Lung (tissue), 11 donors: ENCODE measurements at regions not wholly inside any gene's neighbourhood (a gene's known extent, or its start where the extent isn't known, plus 50 kb on each side); places are given as distances from the start of the nearest gene placed in this dataset.

Experiments used
- ATAC-seq: fragments of 200-7000 bp; cut with Tn5 transposase; one replicate; pipeline ENCODE4 v1.9.1; 2020; ENCODE audit warnings: moderate number of reproducible peaks; ENCODE audit not compliant: insufficient read depth, low FRiP score
- DNase-seq, 3 donors: peaks; one replicate each; pipeline ENCODE4 v3.0.0-alpha.2; 2013 to 2017
- H3K27ac ChIP-seq, 2 donors: one replicate each; pipeline ENCODE4 v1.5.1; 2013; ENCODE audit warnings: mild to moderate bottlenecking in 2 of 2, moderate library complexity in 2 of 2, control low read depth in 1 of 2, inconsistent platforms in 1 of 2, low read depth in 1 of 2, low read length in 1 of 2
- H3K27me3 ChIP-seq, 3 donors: one replicate each; pipeline ENCODE4 v1.5.1; 2013; ENCODE audit warnings: low read length in 2 of 3; ENCODE audit not compliant: control insufficient read depth in 3 of 3, insufficient read depth in 3 of 3
- H3K36me3 ChIP-seq, 4 donors: one replicate each; pipeline ENCODE4 v1.5.1; 2013; ENCODE audit warnings: low read length in 4 of 4, mild to moderate bottlenecking in 1 of 4, moderate library complexity in 1 of 4; ENCODE audit not compliant: control insufficient read depth in 4 of 4, insufficient read depth in 4 of 4
- H3K4me1 ChIP-seq, 5 donors: one replicate each; pipeline ENCODE4 v1.5.1; 2013; ENCODE audit warnings: low read length in 5 of 5, mild to moderate bottlenecking in 2 of 5, moderate library complexity in 1 of 5; ENCODE audit not compliant: control insufficient read depth in 5 of 5, insufficient read depth in 5 of 5
- H3K4me3 ChIP-seq: one replicate; pipeline ENCODE4 v1.5.1; 2013; ENCODE audit warnings: mild to moderate bottlenecking, control low read depth, moderate library complexity
- H3K9ac ChIP-seq, 2 donors: one replicate each; pipeline ENCODE4 v1.5.1; 2013; ENCODE audit warnings: low read length in 2 of 2, control low read depth in 1 of 2; ENCODE audit not compliant: insufficient read depth in 1 of 2
- H3K9me3 ChIP-seq, 4 donors: one replicate each; pipeline ENCODE4 v1.5.1; 2013; ENCODE audit warnings: low read length in 3 of 4, mild to moderate bottlenecking in 1 of 4, moderate library complexity in 1 of 4; ENCODE audit not compliant: control insufficient read depth in 4 of 4, insufficient read depth in 3 of 4
- CTCF ChIP-seq: IDR thresholded peaks from 2 replicates; pipeline ENCODE4 v1.5.1; 2012; ENCODE audit warnings: mild to moderate bottlenecking; ENCODE audit errors: control extremely low read depth, extremely low read depth
- WGBS, 2 donors: extraction: QIAGEN DNeasy Blood & Tissue Kit; methylation state at CpG; one replicate each; pipeline ENCODE4 v1.1.7; 2013; 5-methylcytosine and 5-hydroxymethylcytosine counted together
- donor health status: control.
- donor health status: control.
- donor health status: Bipolar disorder and iron deficiency.
- donor health status: healthy.
- donor health status: DM: yes; HTN: yes; CAD: no.

GRCh38 chr17:79530361-79531105, 80.3 kb downstream of the RBFOX3 start:
- 86 to 90% methylated on average over 32 of the region's 32 CpGs for WGBS, 2 donors
- H3K4me3 ChIP-seq: no peak overlapping the region
- H3K27me3 ChIP-seq: peaks cover 0 to 4% (median 0%) of the 10 kb centered on the region in 3 donors
- peaks cover 0 to 5% (median 0%) of the 10 kb centered on the region in 4 donors for H3K9me3 ChIP-seq
- H3K9ac ChIP-seq: no peak overlapping the region
- no peak overlapping the region for H3K27ac ChIP-seq
- no peaks in the 10 kb centered on the region for H3K36me3 ChIP-seq
- DNase-seq (no peak), ATAC-seq (no peak)
- no peaks in the 10 kb centered on the region for H3K4me1 ChIP-seq
- TF ChIP-seq CTCF: no peak

- WGBS, 2 donors: 63 to 66% methylated on average over 10 to 11 of the region's 11 CpGs
- ATAC-seq: no peak
- Histone ChIP-seq H3K9ac (no peak overlapping the region), H3K4me3 (no peak overlapping the region), H3K27ac (no peak overlapping the region), H3K36me3 (no peaks in the 10 kb centered on the region), H3K4me1 (peaks cover 0 to 3% (median 0%) of the 10 kb centered on the region in 5 donors), H3K27me3 (peaks cover 0 to 4% (median 0%) of the 10 kb centered on the region in 3 donors), H3K9me3 (peaks cover 0 to 5% (median 0%) of the 10 kb centered on the region in 4 donors)
- no peak for DNase-seq
- no peak for TF ChIP-seq CTCF
Observed at GRCh38 chr17:79529661-79530081, 81.2 kb downstream of the RBFOX3 start.

- TF ChIP-seq CTCF: no peak
- 77 to 82% methylated on average over 11 of the region's 11 CpGs for WGBS, 2 donors
- peaks cover 0 to 3% (median 0%) of the 10 kb centered on the region in 5 donors for H3K4me1 ChIP-seq
- peaks cover 0 to 5% (median 0%) of the 10 kb centered on the region in 4 donors for H3K9me3 ChIP-seq
- no peak for DNase-seq
- no peak overlapping the region for H3K4me3 ChIP-seq
- H3K27ac ChIP-seq: no peak overlapping the region
- H3K9ac ChIP-seq: no peak overlapping the region
- H3K36me3 ChIP-seq: no peaks in the 10 kb centered on the region
- peaks cover 0 to 5% (median 2%) of the 10 kb centered on the region in 3 donors for H3K27me3 ChIP-seq
- ATAC-seq: no peak
Observed at GRCh38 chr17:79528592-79529125, 82.2 kb downstream of the RBFOX3 start.
